A204.1 (cell line): ENCODE measurements at regions not wholly inside any gene's neighbourhood (a gene's known extent, or its start where the extent isn't known, plus 50 kb on each side); places are given as distances from the start of the nearest gene placed in this dataset.

ENCODE experiments used
- FAIRE-seq: peaks from 2 replicates; lab custom pipeline; 2012; peaks lifted over from hg19 to GRCh38; lab: Jason Lieb, UNC

DNA sequence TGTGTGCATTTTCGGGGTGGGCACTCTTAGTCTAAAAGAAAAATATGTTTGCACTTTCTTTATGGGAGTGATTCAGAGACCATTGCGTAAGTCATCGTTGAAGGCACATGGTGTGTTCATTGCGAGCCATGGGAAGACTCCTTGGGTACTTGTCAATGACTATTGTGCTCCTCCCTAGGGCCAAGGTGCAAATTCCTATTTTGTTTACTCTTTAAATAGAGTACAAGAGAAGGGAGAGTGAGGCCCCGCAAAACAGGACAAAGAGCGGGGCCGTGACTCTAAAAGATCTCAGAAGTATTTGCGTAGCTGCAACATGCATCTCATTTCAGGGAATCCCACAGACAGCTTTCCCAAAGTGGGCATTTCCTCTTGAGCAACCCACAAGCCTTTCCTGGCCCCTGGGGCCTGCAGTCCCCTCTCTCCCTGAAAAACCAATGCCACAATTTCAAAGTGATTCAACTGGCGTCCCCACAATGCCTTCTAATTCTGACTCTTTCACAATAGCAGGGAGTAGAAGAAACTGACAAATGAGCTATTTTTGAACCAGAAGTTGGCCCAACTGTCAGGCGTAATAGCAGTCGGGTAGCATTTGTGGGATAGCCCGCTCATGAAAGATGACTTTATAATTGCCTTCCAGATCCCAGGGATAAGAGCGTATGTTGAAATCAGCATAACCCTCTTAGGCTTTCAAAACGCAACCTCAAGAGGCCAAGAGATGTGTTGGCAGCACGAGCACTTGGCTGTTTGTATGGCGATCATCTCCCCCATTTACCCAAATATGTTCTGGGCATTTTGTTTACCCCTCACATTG is 277.9 kb upstream of the BMP2 start:
- FAIRE-seq = no peak

DNA sequence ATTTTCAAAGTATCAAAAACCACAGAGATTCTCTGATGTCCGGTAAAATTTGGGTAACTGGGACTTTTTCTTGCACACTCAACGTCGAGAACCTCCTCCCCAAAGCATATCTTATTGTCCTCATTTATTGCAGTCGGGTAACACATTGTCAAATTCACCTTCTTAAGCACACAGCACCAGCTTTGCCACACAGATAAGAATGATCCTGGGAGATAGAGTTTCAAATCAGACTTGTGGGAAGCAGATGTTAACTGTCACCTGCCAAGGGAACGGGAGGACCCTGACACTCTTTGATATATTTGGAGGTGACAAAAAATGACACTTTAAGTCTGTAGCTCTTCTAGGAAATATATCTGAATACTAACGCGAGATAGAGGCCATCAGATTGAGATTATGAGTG is 282.1 kb upstream of the BMP2 start:
- FAIRE-seq = no peak

DNA sequence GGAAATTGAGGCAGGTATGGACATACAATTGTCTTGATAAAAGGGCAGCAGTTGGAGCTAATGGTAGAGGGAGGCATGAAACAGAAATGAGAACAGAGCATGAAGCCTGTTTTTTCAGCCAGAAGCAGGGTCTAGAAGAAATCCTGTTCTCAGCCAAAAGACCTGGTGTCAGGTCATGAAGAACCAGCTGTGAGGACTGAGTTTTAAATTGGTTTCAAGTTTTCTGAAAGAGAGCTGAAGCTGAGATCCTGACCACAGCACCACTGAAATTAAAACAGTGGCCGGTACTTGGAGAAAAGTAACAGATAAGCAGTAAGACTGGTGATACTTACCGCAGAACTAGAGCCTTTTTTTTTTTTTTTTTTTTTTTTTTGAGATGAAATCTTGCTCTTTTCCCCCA is 283.8 kb upstream of the BMP2 start:
- no peak for FAIRE-seq

DNA sequence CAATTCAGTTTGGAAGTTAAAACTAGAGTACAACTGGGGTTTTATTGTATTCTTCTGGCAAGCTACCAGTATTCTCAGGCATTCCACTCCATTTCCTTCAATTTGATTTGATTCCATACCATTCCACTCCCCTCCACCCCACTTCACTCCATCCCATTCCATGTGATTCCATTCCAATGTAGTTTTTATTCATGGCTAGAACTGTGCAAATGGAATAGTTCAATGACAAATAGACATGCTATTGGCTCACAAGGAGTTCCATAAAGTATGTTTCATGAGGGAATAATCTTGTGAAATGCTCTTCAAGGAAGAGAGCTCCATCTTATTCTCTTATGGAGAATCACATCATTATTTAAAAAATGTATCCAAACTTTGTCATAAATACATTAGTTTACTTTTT is 285.0 kb upstream of the BMP2 start:
- no peak for FAIRE-seq

DNA sequence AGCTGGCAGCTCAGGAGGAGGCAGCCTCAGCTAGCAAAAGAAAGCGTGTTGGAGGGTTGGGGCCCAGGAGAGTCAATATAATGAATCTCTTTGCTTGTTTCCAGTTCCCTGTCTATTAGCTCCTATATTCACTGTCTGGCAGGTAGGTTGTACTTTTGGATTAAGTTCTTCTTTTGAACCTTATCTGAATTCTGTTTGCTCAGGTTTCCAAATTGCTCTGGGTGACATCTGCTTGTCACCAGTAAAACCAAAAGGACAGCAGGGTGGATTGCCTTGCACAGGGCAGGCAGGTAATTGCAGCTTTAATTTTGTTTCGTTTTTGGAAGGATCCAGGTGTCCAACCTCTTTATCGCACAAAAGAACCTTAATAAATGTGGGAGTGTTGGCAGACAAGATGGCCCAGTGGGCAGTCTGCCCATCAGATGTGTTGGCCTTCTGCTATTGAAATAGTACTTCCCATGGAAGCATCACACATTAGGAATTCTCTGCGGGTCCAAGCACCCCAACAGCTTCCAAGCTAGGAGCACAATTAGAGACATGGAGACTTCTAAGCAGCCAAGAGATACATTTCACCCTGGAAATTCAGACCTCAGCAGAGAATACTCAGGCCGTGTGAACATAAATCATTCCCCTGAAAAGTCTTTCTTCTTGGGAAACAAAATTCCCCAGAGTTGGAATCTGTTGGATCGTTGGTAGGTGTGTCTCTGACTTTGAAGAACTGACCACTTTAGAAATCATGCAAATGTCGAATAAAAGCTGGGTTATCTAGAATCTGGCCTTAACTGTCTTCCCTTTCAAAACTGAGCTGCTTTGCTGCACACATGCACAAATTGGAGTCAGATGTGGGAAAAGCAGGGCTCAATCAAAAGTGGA is 286.9 kb upstream of the BMP2 start:
- no peak for FAIRE-seq

DNA sequence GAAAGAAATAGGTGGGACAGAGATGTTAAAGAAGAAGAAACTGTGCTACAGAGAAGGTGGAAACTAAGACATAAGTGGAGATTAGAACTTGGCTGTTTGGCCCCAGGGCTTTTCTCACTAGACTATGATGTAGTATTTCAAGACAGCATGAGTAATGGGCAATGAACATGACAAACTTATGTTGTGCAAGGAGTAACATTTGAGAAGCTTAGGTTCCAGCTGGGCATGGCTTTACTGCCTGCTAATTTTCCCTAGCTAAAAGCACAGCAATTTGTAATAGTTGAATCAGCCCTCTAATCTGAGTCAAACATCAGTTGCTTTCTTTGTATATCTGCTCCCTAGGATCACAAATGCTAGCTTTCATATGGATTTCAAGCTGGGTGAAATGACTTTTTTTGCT is 294.3 kb upstream of the BMP2 start:
- FAIRE-seq = no peak

DNA sequence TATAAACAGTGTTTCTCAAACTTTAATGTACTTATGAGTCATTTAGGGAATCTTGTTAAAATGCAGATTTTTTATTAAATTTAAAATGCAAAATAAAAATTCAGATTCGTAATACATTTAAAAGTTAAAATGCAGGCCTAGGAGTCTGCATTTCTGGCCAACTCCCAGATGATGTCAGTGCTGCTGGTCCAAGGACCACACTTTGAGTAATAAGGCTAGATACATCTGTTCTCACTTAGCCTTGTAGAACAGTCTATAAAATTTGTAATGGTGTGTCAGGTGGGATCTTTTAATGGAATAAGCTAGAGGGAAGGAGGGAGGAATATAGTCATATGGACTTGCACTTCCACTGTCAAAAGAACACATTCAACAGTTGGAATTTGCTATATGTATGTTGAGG is 295.6 kb upstream of the BMP2 start:
- no peak for FAIRE-seq

DNA sequence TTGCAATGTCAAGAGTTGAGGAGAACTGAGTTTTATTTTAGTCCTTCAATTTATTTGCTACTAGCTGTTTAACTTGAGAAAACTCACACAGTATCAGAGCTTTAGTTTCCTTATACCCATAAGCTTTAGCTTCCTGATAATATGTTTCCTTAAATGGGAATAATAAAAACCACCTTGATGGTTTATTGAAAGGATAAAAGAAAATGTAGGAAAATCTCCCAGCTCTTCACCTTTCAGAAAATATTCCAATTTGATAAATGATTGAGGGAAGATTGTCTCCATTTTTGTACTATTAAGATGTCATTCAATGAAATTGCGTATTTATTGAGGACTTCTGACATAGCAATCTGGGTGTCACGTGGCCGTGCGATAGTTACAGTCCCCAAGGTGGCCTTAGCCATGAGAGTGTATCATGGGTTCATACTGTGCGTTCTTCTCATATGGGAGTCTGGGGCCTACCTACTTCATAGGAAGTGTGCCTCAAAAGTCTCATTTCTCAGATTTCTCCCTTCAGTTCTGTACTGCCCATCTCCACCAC is 296.3 kb upstream of the BMP2 start:
- FAIRE-seq = no peak

DNA sequence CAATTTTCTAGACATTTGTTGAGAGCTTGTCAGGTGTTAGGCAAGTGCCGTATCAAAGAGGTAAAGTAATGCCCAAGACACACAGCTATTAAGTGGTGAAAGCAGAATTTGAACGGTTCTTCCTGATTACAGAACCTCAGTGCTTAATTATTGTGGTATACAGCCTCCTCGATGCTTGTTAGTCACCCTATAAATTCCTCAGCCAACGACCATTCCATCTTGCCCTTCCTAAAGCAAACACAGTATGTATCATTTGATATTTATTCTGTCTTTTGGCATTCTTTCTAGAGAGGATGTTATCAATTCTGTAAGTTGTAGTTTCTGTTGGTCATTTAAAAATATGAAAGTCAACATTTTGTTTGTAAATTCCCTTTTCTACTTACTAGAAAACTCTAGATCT is 297.8 kb upstream of the BMP2 start:
- FAIRE-seq = no peak

DNA sequence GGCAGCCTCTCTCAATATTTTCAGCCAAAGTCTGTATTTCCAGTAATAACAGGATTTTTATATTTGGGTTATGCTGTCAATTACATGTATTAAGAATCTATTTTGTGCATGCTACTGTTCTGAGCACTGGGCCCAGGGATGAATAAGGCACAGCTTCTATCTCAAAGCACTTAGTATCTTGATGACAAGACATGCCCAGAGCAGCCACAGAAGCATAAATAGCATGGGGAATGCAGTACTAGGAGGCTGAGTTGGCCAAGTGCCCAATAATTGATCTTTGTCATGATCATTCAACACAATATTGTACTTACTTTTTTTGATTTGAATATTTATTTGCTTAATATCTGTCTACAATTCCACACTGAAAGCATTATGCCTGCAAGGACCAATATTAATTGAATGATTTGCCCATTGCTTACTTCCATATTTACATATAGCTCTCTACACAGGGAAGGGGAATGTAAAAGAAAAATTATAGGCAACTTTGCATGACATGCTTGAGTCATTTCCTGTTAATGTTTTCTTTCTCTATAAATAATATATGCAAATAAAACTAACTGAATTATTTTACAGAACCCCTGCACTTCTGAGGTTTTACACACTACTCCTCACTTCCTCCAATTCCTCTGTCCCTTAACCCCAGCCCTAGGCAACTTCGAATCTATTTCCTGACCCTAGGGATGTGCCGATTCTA is 298.9 kb upstream of the BMP2 start:
- no peak for FAIRE-seq

DNA sequence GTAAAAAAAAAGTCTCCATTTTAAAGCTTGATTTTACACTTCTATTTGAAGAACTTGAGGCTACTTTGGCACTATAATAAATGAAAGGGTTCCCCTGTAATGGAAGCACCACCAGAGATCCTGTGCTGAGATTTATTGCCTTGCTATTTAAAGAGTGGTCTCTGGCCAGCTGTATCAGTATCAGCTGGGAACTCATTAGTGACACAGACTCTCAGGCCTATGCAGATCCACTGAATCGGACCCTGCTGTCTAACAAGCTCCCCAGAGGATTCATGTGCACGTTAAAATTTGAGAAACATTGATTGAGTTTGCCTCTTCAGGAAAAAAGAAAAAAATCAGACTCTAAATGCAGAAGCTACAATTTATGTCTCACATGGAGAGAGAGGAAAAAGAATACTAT is 299.9 kb upstream of the BMP2 start:
- no peak for FAIRE-seq

DNA sequence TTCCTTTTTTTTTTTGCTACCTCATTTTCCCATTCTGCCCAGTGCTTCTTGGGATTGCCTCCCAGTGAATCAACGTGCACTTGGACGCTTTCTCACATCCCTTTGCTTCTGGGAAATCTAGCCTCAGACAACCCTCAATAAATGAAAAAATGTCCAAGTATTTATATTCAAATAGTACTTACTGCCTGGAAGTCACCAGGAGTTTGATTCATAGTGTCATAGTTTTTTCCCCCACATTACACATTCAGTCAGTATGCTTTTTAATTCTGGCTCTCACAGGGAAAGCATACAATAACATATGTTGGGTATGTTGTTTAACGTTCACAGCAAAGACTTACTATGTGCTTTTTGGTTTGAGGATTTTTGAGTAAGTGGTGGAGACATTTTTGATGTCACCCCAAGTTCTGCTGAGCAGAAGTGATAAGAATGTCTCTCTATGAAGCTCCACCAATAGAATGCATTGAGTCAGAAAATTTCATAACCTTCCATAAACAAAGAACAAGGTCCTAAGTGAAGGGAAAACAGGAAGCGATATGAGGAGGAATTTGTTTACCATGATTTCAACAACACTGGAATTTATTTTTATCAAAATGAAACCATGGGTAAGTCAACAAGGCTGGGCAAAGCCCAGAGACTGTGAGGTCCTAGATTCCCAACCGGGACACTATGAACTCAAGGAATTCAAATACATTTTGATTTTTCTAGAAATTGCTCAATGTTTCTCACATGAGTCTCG is 301.2 kb upstream of the BMP2 start:
- no peak for FAIRE-seq

DNA sequence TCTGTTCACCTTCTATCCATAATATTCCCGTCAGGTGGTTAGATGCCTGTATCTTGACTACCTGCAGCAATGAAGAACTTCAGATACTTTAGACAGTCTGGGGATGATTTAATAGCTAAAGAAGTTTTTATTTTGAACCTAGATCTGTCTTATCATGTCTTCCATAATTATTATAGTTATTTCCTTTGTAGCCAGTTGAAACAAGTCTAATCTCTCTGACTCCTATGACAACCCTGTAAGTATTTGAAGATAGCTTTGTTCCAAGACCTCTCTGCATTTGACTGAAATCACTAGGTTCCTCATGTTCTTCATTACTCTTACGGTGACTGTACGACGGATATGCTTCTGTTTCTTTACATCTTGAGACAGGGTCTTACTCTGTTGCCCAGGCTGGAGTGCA is 316.6 kb upstream of the BMP2 start:
- FAIRE-seq = no peak

DNA sequence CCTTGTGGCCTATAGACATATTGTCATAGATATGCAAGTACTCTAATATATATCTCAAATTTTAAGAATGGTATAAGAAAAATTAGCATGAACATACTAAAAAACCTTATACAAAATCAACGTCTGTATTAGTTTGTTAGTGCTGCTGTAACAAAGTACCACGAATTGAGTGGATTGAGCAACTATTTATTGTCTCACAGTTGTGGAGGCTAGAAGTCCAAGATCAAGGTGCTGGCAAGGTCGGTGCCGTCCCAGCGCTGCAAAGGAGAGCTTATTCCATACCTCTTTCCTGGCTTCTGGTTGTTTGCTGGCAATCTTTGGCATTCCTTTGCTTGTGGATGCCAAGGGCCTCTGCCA is 317.6 kb upstream of the FERMT1 start:
- no peak for FAIRE-seq

DNA sequence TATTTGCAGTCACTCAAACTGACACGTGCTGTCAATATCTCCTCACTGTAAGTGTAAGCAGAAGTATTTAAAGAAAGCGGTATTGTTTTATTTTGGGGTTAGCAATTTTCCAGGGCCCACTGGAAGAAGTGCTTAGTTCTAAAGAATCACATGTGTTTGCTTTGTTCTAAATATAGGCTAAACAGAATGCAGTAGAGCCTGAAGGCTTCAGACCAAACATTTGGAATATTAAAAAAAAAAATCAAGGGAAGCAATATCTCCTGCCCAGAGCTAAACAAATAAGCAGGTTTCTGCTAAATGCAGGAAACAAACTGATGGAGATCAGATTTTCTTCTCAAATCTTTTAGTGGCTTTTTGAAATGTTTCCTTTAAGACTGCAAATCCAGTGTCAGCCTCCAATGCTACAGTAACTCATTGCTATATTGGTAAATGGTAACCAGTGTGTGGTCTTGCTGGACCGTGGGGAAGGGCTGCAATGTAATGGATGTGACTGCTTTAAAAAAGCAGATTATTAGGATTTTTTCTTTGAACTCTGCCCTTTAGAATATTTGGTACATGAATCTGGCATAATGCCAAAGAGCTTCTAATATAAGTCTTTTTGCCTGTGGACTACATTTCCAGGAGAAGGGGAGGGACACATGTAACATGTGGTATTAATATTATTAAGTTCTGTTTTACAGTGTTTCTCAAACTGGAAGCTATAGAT is 317.1 kb upstream of the FERMT1 start:
- no peak for FAIRE-seq

DNA sequence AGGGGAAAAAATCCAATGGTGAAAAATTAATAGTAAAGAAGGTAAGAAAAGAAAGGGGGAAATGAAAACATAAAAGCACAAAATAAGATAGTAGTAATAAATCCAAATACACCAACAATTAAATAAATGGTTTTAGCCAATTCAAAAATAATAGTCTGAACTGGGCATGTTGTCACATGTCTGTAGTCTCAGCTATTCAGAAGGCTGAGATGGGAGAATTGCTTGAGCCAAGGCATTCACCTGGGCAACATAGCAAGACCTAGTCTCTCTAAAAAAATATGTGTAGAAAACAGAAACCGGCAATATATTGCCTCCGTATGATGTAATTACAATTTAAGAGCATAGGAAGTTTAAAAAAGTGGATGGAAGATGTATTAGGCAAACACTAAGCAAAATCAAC is 311.3 kb upstream of the FERMT1 start:
- no peak for FAIRE-seq

DNA sequence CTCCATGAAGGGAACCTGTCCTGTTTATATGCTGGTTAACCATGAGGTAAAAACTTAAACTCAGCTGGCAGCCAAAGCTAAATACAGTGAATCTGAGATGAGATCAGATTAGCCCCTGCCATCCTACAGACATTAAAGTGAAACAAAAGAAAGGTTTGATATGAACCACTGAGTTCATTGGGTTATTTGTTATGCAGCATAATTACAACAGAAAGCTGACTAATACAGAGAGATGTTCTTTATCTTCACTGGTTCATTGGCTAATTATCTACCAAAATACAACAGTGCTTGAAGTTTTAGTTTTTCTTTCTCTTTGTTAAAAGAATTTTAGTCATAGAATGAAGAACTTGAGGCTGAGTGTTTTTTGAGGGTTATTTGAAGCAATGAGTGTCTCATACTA is 307.6 kb upstream of the FERMT1 start:
- FAIRE-seq = no peak

DNA sequence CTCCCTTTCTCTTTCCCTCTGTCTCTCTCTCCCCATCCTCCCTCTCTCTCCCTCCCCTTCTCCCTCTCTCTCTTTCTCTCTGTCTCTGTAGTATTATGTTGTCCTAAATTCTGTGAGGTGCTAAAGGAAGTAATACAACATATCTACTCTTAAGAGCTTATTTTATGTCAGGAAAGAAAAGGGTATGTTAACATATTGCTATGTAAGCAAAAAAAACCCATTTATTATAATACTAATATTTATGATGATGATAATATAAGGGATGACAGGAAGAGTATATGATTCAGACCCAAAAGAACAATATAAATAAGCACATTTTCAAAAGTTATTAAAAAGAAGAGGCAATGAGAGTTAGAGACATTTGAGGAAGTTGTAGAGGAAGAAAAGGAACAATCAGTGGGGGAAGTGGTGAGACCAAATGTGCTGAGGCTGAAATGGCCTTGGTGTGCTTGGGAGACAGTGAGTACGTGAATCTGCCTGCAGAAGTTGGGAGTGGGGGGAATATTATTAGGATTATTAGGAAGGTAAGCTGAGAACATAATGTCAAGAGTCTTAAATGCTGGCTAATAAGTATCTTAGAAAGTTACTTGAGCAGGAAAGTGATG is 303.6 kb upstream of the FERMT1 start:
- FAIRE-seq = no peak

DNA sequence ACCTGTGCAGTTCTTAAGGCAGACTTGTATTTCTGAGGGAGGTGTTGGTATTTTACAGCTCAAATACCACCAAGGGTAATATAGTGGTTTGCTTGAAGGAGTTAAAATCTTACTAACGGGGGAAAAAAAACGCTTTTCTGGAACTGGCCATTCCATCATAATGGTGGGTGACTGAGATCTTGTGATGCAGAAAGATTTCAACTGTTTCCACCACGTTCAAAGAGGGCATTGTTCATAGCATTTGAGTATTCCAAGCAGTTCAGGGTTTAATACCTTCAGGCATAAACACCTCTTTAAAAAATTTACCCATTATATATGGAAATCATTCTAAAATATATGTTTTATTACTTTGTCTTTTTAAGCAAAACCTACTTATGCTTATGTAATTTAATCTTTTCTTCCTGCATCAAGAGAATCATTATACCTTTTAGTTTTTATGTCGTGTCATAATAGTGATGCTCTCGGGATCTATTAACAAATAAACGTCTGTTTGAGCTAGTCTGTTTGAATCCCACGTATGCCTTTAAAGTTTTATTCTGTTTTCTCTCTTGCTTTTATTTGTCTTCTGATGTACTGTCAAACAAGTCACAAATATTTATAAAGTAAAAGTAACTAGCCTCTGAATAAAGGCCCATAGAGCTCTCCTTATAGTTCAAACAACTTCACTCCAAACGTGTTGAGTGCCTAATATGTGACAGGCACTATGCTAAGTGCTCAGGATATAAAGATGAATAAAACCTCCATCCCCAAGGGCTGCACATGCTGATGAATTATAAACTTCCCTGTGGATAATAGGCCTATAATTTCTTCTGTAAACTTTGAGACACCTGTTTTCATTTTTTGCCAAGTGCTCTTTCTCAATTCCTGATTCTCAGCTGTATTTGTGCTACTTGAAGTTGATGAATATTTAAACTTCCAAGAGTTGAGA is 298.8 kb upstream of the FERMT1 start:
- FAIRE-seq = no peak

DNA sequence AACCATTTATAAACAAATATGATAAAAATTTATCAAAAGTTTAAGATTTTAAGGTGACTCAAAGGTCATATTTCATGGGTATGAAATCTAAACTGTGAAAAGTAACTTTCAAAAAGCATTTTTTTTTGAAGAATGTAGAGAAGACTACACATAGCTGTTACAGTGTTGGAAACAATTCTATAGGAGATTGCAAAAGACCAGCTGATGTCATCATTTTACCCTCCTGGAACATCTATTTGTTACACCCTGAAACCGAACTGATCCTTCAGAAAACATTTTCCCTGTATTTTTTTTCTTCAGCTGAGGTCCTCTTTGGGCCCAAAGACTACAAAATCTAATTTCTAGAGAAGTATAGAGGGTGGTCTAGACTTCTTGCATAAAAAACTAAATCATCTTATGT is 297.5 kb upstream of the FERMT1 start:
- no peak for FAIRE-seq
